ENCODE measurements at regions not wholly inside any gene's neighbourhood (a gene's known extent, or its start where the extent isn't known, plus 50 kb on each side); places are given as distances from the start of the nearest gene placed in this dataset.

DNA sequence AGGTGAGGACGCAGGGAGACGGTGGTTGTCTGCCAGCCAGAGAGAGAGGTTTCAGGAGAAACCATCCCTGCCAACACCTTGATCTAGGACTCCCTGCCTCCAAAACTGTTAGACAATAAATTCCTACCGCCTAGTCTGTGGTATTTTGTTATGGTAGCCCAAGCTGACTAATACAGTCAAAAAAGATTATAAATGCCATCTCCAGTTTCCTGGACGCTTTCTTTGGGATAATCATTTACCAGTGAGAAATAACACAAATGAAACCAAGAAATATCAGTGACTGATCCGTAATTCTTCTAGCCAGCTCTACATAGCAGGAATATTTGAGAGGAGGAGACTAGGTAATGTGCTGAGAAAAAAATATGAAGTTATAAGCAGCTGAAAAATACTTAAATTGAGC lies 707.8 kb upstream of the LMCD1 start:
- TF ChIP-seq, protein P1, sequence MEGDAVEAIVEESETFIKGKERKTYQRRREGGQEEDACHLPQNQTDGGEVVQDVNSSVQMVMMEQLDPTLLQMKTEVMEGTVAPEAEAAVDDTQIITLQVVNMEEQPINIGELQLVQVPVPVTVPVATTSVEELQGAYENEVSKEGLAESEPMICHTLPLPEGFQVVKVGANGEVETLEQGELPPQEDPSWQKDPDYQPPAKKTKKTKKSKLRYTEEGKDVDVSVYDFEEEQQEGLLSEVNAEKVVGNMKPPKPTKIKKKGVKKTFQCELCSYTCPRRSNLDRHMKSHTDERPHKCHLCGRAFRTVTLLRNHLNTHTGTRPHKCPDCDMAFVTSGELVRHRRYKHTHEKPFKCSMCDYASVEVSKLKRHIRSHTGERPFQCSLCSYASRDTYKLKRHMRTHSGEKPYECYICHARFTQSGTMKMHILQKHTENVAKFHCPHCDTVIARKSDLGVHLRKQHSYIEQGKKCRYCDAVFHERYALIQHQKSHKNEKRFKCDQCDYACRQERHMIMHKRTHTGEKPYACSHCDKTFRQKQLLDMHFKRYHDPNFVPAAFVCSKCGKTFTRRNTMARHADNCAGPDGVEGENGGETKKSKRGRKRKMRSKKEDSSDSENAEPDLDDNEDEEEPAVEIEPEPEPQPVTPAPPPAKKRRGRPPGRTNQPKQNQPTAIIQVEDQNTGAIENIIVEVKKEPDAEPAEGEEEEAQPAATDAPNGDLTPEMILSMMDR (conservative IDR thresholded peaks at IDR 0.05), result no peak
- Mint-ChIP-seq H3K36me3 (ENCODE audit: low read depth) (peaks cover 3% of the 10 kb centered on the region), H3K4me1 (peaks cover 18% of the 10 kb centered on the region), H3K9me3 (no peaks in the 10 kb centered on the region), H3K27ac (ENCODE audit: unreplicated experiment) (no peak overlapping the region), H3K27me3 (ENCODE audit: low read depth) (no peaks in the 10 kb centered on the region), H3K4me3 (no peak overlapping the region)
- DNase-seq (ENCODE audit: low read depth, low spot score), result no peak

DNA sequence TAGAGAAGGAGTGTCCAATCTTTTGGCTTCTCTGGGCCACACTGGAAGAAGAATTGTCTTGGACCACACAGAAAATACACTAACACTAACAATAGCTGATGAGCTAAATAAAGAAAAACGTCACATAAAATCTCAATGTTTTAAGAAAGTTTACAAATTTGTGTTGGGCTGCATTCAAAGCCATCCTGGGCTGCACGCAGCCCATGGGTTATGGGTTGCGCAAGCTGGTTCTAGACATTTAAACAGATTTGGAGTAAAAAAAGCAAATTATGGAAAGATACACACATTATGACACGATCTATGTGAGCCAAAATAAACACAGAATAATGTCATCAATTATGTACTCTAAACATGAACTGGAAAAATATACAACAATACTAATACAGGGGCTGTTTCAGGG lies 703.3 kb upstream of the LMCD1 start:
- no peak overlapping the region for H3K4me3 Mint-ChIP-seq
- TF ChIP-seq, protein P1 (conservative IDR thresholded peaks at IDR 0.05), result no peak
- H3K4me1 Mint-ChIP-seq, result peaks cover 37% of the 10 kb centered on the region
- no peaks in the 10 kb centered on the region for H3K36me3 Mint-ChIP-seq (ENCODE audit: low read depth)
- H3K27me3 Mint-ChIP-seq (ENCODE audit: low read depth), result no peaks in the 10 kb centered on the region
- no peak for DNase-seq (ENCODE audit: low read depth, low spot score)
- H3K9me3 Mint-ChIP-seq, result peaks cover 3% of the 10 kb centered on the region
- no peak overlapping the region for H3K27ac Mint-ChIP-seq (ENCODE audit: unreplicated experiment)

DNA sequence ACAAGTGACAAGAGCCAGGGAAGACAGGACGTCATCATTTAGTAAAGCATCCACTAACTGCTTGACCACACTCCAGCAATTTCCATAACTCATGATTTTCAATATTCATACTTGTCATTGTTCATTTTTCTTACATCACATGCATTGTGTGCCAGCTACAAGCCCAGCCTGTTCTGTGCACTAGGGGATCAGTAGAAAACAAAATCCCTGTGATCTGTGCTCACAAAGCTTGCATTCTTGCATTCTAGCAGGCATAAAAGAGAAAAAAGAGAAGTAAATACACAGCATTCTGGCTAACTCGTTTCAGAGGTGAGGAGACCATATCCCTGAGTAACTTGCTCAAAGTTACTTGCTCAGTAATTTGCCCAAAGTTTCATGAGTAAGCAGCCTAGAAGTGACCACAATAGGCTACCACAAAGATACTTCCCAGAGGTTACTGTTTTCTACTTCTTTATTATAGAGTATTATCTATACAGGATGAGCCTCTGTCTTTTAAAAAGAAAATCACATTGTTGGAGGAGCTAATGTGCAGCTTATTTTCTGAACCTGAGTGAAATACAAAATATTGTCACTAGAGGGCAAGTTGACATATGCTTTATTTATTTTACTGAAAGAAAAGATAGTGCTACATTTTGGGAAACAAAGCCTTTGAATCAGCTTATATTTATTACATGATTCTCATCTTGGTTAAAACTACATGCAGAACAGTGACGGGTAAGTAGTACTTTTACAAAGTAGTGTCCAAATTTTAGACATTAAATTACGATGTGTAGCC lies 701.4 kb upstream of the LMCD1 start:
- Mint-ChIP-seq H3K36me3 (ENCODE audit: low read depth) (no peaks in the 10 kb centered on the region), H3K4me1 (peaks cover 30% of the 10 kb centered on the region), H3K4me3 (no peak overlapping the region), H3K9me3 (peaks cover 3% of the 10 kb centered on the region), H3K27me3 (ENCODE audit: low read depth) (no peaks in the 10 kb centered on the region), H3K27ac (ENCODE audit: unreplicated experiment) (peak overlapping the region; percentile 70)
- TF ChIP-seq, protein P1 (conservative IDR thresholded peaks at IDR 0.05), result peak; percentile 62
- DNase-seq (ENCODE audit: low read depth, low spot score), result no peak

DNA sequence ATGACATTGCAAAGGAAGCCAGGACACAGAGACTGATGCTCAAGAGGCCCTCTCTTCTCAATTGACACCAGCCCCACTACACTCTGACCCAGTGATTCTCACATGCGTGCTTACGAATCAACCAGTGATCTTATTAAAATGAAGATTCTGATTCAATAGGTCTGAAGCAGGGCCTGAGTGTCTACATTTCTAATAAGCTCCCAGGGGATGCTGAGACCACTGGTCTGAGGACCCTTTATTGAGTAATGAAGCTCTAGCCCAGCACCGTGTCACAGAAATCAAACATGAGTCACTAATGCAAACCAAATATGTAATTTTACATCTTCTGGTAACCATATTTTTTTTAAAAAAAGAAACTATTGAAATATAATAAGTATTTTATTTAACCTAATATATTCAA lies 689.1 kb upstream of the LMCD1 start:
- Mint-ChIP-seq H3K9me3 (peaks cover 2% of the 10 kb centered on the region), H3K4me3 (no peak overlapping the region), H3K4me1 (no peaks in the 10 kb centered on the region), H3K27ac (ENCODE audit: unreplicated experiment) (no peak overlapping the region), H3K27me3 (ENCODE audit: low read depth) (no peaks in the 10 kb centered on the region), H3K36me3 (ENCODE audit: low read depth) (no peaks in the 10 kb centered on the region)
- DNase-seq (ENCODE audit: low read depth, low spot score), result no peak
- TF ChIP-seq, protein P1 (conservative IDR thresholded peaks at IDR 0.05), result no peak

DNA sequence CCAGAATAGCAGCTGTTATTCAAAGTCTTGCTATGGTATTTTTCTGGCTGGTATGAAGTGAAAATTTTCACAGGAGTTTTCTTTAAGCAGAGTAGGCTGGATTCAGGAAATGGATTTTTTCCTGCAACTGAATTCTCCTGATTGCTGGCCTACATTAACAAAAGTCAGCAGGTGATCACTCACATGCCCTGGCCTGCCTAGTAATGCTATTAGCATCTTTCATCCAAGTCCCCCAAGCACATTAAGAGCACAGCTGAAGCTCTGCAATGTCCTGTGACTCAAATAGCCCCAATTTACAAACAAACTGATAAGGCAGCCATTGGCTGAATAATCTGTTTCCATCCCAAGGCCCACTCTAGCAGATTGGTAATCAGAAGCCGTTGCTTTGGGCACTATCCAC lies 688.3 kb upstream of the LMCD1 start:
- no peak for DNase-seq (ENCODE audit: low read depth, low spot score)
- H3K4me3 Mint-ChIP-seq, result no peak overlapping the region
- H3K27me3 Mint-ChIP-seq (ENCODE audit: low read depth), result no peaks in the 10 kb centered on the region
- H3K36me3 Mint-ChIP-seq (ENCODE audit: low read depth), result no peaks in the 10 kb centered on the region
- H3K4me1 Mint-ChIP-seq, result no peaks in the 10 kb centered on the region
- no peak overlapping the region for H3K27ac Mint-ChIP-seq (ENCODE audit: unreplicated experiment)
- TF ChIP-seq, protein P1 (conservative IDR thresholded peaks at IDR 0.05), result no peak
- H3K9me3 Mint-ChIP-seq, result peaks cover 2% of the 10 kb centered on the region
